Activated CD4-positive, alpha-beta T cell treated with anti-CD3 and anti-CD28 coated beads, Interleukin-10, Interleukin-2, amounts not matched to agents 100 ng/mL and 50 ng/mL, durations not matched to agents 16 hours and 8 hours (primary cell): ENCODE measurements at regions not wholly inside any gene's neighbourhood (a gene's known extent, or its start where the extent isn't known, plus 50 kb on each side); places are given as distances from the start of the nearest gene placed in this dataset.
"Not testable (repeated sequence)": the region's sequence is repeated elsewhere in the genome, so short reads cannot be mapped to it uniquely, and the experiment has no call there.

Source experiments
- DNase-seq: peaks from one replicate; pipeline ENCODE4 v3.0.0-alpha.2; 2020

DNA sequence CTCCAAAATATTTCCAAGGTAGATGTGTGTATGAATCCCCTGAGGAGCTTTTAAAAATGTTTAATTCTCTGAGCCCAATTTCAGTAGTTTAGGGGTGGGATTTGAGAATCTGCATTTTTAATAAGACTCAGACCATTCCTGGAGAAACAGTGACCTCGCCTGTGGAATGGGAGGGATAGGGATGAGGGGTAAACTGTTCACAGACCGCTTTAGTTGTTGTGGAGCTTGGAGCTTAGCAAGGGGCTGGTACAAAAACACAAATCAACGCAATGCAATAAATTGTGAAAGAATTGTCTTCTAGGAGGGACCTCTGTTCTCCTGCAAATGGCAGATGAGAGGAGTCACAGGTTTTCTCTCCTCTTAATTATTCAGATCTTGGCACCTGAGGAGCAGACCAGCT is 239.3 kb upstream of the SULF2 start:
- no peak for DNase-seq

DNA sequence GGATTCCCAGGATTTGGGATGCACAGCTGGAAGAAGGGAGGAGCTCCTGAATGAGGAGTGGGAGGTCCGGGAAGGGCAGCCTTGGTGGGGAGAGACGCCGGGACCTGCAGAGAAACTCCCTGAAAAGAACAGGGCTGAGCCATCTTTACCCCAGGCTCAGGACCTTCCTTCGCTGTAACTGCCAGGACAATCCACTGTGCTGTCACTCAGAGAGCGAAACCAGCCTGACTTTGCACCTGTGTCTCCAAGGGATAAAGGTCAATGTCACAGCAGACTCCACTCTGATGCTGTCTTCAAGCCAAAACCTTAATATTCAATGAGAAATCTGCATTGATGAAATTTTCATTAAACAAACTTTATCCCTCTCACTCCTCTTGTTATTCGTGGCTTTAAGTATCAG is 235.4 kb upstream of the SULF2 start:
- not testable (repeated sequence) for DNase-seq

DNA sequence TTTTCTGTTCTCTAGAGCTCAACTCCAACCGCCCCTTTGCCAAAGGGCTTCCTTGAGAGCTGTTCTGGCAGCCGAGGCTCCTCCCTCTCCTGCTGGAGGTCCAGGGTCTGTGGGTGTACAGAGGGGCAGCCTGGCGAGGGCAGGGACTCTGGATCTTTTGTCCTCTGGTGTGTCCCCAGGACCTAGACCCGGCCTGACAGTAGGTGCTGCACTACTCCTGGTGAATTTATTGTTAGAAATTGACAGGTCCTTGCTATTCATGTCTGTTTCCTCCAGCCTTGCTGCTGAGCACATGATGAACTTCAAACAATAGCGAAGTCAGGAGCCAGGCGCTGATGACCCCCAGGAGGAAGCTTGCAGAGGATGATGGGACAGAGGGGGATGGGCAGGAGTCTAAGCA is 234.7 kb upstream of the SULF2 start:
- DNase-seq: no peak

DNA sequence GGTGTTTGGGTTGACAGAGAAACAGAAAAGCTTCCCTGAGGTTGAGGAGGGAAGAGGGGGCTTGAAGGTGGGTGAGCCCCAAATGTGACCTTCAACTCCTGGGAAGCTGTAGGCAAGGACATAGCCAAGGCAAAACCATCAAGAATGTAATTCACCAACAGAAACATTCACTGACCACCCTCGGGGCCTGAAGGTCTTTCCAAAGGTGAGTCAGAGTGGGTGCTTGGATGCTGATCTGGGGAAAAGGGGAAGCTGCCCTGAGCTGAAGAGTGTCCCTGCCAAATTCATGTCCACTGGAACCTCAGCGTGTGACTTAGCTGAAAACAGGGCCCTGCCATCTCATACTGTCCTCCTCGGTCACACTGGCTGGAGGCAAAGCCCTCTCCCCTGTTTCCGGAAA is 234.2 kb upstream of the SULF2 start:
- DNase-seq: no peak

DNA sequence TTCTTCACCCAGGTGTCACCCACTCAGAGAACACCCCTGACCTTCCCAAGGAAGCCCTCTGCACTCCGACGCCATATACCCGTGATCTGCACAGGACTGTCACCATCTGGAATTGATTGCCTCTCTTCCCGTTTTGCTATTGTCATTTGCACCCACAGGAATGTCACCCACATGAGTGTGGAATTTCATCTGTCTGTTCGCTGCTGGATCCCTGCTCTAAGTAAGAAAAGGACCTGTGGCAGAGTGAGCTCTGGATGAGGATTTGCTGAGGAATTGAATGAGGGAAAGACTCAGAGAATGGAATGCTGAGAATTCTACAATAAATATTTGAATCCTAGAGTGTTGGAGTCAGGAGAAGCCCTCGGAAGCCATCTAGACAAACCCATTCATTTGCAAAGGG is 233.6 kb upstream of the SULF2 start:
- DNase-seq: not testable (repeated sequence)

DNA sequence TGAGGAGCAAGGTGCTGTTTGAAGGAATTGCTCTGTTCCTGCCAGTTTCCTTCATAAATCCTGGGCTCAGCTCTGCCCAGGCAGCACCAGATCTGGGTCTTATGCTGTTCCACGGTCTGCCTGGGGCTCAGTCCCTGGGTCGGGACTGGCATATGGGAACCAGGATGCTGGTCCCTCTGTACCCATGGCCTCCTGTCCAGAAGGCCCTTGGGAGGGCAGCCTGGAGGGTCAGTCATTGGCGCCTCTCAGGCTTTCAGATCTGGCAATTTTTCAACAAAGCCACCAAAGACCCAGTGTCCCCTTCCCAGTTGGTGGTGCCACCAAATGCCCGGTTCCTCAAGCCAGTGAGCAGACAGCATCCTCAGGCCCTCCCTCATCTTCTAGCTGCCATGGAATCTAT is 232.7 kb upstream of the SULF2 start:
- DNase-seq: no peak

DNA sequence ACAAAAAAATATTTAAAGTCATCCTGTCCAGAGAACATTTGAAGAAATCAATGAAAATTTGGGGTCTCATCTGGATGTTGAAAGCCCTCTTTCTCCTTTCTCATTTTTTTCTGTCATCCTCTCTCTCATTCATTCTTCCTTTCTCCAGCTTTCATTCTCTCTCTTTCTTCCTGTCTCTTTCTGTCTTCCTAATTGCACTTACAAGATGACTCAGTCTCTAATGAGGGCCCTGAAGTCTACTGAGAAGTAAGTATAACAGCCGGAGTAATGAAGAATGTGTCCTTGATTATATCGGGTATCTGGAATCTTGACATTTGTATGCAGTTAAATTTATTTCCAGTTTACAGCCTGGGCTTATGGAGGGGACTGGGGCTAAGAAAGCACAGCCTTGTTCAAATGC is 232.2 kb upstream of the SULF2 start:
- no peak for DNase-seq

DNA sequence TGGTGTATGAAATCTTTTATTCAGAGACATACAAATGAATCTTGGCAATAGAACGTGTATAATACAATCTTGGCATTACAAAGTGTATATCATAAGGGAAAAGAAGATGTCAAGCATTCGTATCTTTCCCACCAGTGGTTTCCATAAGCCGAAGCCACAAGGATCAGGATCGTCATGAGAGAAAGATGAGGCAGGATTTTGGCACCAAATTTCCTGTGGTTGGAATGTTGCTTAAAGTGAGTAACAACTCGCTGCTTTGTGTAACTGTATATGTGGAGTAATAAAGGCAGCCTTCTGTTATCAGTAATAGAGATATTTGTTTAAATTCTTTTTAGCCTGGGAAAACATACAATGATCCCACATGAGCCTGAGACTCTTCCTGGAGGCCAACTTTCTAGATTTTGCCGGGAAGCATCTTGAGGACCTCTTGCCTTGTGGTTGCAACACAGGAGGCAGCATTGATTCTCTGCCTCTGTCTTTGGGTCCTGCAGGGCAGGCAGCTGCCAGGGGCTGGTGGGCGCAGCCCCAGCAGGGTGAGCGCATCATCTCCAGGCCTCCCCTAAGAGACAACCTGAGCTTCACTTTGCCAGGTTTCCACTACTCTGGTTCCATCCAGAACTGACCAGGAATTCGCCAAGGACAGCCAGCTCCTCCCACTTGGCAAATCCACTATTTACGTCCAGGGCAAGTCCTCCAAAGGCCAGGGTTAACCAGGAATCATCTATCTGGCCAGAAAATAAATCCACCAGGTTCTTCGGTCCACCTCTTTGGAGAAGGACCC is 230.9 kb upstream of the SULF2 start:
- DNase-seq: no peak

DNA sequence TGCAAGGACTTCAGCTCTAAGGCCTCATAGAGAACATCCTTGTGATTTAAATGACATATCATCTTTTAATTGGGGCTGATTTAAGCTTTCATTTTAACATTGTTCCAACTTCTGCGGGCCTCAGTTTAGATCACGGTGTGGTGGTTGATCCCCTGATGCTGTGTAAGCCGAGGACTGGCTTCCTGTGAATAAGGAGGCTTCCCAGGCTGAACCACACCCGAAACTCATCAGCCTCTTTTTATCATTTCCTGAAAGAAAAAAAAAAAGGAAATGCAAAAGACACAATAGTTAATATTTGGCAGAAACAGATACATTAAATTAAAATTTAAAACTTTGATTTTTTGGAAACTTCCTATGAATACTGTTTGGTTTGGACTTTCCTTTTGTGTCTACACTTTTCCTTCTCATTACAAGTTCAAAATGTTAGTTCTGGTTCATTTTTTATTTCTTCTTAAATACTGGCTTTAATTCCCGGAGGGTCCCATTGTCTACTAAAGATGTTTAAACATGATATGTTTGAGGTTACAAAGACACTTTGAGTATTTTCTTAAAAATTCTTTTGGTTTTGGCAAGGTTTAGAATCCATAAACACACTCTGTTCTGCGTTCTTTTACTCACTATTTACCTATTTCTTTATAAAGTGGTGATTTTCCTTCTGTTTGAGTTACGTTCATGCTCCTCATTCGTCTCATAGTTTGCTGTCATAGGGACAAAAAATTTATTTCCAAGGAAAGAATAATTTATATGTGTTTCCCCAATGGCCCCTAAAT is 230.0 kb upstream of the SULF2 start:
- DNase-seq: no peak

DNA sequence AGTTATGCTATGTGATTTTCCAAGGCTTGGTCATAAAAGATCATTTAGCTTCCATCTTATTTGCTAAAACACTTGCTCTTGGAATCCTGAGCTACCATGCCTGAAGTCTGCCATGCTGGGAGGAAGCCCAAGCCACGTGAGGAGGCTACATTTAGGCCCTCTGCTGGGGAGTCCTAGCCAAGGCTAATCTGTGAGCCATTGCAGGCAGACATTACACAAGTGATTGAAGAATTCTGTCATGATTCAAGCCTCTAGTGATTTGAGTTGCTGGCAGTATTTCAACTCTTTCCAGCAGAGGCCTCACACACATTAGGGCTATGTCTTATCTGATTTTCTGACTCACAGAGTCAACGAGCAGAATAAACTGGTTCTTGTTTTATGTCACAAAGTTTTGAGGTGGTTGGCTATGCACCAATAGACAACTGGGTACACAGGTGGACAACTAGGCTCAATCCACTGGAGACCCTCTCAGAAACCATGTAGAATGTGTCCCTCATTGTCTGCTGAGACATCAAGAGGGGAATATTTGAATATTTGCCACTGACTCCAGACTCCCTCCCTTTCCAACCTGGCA is 227.2 kb upstream of the SULF2 start:
- DNase-seq: no peak

DNA sequence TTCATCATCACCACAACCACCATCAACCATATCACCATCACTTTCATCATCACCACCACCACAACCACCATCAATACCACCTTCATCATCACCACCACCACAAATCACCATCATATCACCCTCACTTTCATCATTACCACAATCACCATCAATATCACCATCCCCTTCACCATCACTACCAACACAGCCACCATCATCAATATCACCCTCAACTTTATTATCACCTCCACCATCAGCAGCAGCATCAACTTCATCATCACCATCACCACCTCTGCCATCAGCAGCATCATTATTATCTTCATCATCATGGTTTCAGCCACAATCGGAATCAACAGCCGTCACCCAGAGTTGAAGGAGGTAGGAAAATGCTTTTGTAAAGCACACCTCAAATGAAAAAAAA is 225.7 kb upstream of the SULF2 start:
- DNase-seq: no peak

DNA sequence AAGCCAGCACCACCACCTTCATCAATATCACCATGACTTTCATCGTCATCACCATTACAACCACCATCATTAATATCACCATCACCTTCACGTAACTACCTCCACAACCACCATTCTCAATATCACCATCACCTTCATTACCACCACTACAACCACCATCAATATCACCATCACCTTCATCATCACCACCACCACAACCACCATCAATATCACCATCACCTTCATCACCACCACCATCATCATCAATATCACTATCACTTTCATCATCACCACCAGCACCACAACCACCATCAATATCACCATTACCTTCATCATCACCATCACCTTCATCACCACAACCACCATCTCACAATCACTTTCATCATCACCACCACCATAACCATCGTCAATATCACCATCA is 225.3 kb upstream of the SULF2 start:
- no peak for DNase-seq

DNA sequence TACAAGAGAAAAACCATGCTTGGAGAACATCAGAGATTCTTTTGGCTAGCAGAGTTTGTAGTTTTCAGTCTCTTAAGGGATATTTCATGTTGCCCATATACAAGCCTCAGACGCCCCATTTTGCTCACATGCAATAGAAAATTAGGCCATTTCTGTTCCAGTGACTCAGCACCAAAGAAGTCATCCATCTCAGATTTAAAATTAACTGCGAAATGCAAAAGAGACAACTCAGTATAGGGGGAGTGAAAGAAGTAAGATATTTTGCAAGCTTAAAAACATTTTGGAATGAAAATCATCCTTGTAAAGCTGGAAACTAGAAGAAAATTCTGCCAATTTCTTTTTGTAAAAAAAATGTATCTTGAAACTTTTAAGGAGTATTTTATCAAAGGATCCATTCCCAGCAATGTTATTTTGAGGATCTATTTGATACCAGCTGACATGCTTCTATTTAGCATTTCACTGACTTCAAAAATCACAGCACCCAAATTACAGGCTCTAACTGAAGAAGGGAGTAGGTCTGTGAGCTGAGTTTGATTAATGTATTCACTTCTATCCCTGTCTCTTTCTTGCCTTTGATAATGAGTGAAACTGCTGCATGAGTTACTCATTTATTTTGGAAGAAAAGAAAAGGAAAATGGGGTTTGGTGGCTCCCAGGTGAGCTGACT is 223.7 kb upstream of the SULF2 start:
- DNase-seq: no peak

DNA sequence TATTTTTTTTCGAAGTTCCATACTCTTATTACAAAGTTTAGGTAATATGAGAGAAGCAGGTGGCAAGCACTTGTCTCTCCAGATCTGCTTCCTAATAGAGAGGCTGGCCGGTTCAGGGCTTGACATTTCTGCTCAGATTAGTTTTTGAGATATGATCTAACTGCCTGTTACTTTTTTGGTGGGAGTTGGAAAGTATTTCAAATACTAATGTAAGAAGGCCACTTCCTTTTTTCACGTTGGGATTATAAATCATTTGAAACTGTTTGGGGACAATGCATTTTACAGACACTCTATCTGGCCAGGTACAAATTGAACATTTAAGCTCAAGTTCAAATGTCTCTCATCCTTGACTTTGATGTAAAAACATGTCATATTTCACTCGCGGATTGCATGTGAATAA is 222.1 kb upstream of the SULF2 start:
- DNase-seq: no peak

DNA sequence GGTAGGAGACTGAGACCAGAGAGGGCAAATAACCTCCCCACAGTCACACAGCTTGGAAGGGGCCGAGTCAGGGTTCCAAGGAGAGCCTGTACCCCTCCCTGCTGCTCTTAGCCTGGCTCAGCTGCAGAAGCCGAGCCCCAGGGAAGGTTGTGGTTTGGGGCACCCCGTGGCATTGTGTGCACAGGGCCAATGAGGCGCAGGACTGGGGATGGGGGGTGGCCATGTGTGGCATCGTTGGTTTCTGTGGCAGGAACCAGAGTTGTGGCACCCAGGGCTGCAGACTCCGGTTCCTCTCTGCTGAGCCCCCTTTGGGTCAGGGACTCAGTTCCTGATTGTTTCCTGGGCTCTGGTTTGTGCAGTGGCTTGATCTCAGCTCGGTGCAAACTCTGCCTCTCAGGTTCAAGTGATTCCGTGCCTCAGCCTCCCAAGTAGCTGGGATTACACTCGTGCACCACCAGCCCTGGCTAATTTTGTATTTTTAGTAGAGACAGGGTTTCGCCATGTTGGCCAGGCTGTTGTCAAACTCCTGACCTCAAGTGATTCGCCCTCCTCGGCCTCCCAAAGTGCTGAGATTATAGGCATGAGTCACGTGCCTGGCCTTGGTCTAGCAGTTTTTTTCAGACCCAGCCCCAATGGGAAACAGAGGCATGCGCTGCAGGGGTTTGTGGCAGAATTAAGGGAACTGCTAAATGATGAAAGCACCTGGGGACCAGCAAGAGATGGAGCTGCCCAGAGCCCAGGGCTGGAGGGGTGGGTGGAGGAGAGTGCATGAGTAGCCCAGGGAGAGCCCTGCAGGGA is 221.0 kb upstream of the SULF2 start:
- DNase-seq: no peak

DNA sequence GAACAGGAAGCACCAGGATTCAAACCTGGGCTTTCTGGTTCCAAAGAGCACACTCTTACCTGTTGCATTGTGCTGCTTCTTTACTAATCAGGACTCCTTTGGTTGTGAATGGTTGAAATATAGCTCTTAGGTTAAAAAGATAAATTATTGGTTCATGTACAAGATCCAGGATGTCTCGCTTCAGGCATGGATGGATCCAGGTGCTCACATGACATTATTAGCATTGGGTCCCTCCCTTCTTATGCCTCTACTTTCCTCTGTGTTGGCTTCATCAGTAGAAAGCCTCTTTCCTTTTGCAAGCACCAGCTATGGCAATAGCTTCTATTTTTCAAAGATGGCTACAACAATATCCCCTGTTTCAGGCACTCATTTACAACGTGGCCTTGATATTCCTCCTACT is 217.7 kb upstream of the SULF2 start:
- DNase-seq: no peak

DNA sequence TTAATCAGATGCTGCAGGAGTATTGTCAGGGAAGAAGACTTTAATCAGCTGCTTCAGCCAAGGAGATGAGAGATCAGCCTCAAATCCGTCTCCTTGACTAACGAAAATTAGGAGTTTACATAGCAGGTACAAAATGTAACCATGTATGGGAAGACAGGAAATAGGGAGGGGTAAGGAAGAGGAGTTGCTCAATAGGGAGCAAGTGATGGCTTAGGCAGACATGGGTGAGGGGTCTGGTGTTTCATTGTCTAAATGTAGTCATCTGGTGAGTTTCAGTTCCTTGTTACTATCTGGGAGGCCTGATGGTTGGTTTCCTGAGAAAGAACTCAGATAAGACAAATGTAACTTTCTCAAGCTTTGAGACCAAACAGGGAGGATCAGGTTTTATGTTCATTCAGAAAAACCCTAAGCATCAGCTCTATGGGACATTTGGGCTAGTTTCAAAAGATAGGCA is 217.3 kb upstream of the SULF2 start:
- DNase-seq: peak; percentile 5

DNA sequence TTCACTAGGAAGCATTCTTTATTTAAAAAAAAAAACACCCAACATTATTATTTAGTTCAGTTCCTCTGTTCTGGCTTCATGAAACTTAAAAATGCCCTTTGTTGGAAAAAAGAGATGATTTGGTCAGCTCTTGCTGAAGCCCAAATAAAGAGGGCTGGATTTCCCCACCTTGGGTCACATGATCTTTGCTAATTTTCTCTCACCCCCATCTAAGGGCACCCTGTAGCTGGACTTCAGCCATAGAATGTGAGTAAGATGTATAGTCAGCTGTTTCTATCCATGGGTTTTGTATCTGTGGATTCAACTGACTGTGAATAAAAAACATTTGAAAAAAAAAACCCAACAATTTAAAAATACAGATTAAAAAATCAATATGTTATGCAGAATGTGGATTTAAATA is 213.9 kb upstream of the SULF2 start:
- DNase-seq: no peak

DNA sequence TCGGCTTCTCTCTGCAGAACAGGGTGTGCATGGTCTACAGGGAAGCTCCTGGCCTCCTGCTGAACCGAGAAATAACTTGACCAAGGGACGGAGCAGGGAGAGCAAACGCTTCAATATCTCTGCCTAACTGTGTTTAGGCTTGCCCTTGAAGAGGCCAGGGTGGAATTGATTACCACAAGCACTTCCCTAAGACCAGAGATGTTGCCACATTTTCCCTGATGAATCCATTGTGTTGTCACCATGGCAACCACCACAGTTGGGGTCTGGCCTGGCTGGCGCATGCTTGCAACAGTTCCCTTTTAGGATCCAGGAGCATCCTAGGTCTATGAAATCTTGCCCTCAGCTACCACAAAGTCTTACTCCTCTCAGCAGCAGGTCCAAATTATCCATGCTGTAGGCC is 213.5 kb upstream of the SULF2 start:
- no peak for DNase-seq

DNA sequence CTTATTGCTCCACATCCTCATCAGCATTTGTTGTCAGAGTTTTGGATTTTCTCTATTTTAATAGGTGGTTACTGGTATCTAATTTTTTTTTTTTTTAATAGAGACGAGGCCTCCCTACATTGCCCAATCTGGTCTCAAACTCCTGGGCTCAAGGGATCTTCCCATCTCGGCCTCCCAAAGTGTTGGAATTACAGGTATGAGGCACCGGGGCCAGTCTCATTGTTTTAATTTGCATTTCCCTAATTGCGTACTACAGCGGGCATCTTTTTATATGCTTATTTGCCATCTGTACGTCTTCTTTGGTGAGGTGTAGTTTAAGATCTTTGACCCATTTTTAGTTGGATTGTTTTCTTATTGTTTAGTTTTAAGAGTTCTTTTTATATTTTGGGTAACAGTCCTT is 210.4 kb upstream of the SULF2 start:
- DNase-seq: no peak

DNA sequence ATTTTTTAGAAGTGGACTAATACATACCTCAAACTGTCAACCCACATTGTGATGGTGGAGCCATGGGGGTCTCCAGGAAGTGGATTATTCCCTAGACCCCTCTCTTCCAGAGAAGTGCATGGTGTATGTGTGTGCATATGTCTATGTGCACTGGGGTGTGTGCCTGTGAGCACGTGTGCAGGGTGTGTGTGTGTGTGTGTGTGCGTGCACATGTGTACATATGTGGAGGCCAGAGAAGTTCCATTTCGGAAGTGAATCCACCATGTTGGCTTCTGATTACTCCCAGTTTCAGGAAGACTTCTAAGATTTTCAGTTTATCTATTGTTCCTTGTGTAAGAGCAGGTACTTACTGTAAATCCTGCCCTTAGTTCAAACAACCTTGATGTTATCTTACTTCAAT is 208.5 kb upstream of the SULF2 start:
- DNase-seq: no peak

DNA sequence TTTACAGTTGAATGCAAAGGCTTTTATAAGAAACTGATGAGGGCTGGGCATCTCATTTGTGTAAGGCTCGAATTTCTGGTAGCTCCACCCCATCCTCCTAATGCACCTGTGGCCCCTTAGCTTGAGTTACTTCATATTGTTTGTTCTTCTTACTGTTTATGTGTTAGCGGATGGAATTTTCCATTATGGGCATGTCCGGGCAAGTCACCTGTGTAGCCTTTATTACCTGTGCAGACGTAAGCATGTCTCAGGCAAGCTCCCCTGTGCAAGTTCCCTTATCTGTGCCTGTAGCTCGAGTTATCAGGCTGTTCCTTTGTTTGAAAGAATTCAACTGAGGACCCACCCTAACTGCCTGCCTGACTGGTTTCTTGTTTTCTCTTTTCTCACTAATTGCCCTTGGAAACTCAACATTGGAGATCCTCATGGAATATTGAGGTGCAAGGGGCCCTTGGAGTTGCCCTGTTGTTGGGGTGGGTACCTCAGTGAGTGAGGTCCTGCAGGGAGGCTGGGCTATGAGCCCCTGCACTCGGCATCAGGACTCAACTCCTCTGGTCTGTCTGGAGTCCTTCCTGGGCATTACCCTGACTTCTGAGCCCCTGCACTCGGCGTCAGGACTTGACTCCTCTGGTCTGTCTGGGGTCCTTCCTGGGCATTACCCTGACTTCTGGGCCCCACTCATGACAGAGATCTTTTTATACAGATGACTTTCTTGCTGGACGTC is 207.9 kb upstream of the SULF2 start:
- DNase-seq: no peak
